AG10803 (cell line): ENCODE measurements at regions not wholly inside any gene's neighbourhood (a gene's known extent, or its start where the extent isn't known, plus 50 kb on each side); places are given as distances from the start of the nearest gene placed in this dataset.
A peak's percentile ranks its signal among the peaks of the same experiment; 100 is the strongest.
"Not testable (repeated sequence)": the region's sequence is repeated elsewhere in the genome, so short reads cannot be mapped to it uniquely, and the experiment has no call there.

Source experiments
- DNase-seq: peaks from one replicate; pipeline ENCODE4 v3.0.0; 2010; ENCODE audit warnings: low read depth
- H3K4me3 ChIP-seq: 2 replicates; pipeline ENCODE4 v1.5.1; 2011; ENCODE audit warnings: mild to moderate bottlenecking, low read length, control low read depth
- TF ChIP-seq, protein P1 (sequence below): conservative IDR thresholded peaks from 2 replicates; pipeline ENCODE4 v1.5.1; 2011; ENCODE audit warnings: mild to moderate bottlenecking, low read length, control low read depth, inconsistent platforms

DNA sequence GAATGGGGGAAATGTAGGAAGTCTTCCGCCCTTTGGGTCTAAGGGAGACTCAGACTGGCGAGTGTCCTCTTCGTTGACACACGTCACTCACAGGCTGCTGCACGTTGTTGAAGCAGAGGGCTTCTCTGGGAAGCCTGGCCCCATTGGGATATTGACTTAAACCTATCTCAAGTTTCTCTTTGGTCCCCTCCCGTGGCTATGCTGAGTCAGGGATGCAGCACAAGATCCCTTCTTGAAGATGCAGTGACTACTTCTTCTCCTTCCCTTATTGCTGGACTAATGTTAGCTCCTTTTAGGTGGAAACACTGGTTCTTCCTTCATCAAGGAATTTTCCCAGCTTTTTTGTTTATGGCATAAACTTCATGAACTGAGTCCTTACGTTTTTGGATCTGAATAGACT, 89.8 kb upstream of the CCDC71L start:
- no peak overlapping the region for H3K4me3 ChIP-seq
- no peak for DNase-seq
- TF ChIP-seq, protein P1, sequence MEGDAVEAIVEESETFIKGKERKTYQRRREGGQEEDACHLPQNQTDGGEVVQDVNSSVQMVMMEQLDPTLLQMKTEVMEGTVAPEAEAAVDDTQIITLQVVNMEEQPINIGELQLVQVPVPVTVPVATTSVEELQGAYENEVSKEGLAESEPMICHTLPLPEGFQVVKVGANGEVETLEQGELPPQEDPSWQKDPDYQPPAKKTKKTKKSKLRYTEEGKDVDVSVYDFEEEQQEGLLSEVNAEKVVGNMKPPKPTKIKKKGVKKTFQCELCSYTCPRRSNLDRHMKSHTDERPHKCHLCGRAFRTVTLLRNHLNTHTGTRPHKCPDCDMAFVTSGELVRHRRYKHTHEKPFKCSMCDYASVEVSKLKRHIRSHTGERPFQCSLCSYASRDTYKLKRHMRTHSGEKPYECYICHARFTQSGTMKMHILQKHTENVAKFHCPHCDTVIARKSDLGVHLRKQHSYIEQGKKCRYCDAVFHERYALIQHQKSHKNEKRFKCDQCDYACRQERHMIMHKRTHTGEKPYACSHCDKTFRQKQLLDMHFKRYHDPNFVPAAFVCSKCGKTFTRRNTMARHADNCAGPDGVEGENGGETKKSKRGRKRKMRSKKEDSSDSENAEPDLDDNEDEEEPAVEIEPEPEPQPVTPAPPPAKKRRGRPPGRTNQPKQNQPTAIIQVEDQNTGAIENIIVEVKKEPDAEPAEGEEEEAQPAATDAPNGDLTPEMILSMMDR: no peak

DNA sequence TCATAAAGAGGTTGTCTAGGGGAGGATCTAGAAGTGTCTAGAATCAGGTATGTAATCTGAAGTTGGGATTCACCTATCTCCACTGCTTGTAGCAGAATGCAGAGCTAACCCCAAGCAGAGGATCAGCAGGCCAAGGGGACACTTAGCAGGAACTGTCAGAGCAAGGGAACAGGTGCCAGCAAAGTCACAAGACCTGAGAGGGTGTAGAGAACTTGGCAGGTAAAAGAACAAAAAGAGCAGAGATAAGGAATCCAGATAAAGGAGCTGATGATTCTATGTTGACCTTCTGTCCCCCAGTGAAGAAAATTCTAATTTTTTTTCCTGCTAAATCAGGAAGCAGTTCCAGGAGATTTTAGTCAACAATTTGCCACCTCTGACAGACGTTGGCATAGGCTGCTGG, 91.4 kb upstream of the CCDC71L start:
- no peak overlapping the region for H3K4me3 ChIP-seq
- DNase-seq: no peak
- TF ChIP-seq, protein P1: no peak

DNA sequence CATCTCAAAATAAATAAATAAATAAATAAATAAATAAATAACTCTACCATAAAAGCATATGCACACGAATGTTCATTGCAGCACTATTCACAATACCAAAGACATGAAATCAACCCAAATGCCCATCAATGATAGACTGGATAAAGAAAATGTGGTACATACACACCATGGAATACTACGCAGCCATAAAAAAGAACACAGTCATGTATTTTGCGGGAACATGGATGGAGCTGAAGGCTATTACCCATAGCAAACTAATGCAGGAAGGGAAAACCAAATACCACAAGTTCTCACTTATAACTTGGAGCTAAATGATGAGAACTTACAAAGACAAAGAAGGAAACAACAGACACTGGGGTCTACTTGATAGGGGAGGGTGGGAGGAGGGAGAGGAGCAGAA, 94.1 kb upstream of the CCDC71L start:
- not testable (repeated sequence) for DNase-seq

DNA sequence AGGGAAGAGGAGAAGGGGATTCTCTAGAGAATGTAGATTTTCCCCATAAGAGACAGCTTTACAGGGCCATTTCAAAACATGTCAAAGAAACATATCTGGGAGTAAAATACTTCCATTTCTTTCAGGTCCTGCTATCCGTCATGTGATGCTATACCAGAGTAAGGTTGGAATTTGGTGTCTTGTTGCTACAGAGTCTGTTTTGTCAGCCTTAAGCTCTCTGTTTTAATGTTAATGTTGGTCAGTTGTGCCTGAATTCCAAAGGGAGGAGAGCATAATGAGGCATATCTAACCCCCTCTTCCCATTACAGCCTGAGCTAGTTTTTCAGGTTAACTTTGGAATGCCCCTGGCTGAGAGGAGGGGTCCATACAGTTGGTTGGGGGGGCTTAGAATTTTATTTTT, 94.7 kb upstream of the CCDC71L start:
- TF ChIP-seq, protein P1: no peak
- H3K4me3 ChIP-seq: no peak overlapping the region
- no peak for DNase-seq

More for the DNA sequence above, 94.1 kb upstream of the CCDC71L start:
- not testable (repeated sequence) for H3K4me3 ChIP-seq

DNA sequence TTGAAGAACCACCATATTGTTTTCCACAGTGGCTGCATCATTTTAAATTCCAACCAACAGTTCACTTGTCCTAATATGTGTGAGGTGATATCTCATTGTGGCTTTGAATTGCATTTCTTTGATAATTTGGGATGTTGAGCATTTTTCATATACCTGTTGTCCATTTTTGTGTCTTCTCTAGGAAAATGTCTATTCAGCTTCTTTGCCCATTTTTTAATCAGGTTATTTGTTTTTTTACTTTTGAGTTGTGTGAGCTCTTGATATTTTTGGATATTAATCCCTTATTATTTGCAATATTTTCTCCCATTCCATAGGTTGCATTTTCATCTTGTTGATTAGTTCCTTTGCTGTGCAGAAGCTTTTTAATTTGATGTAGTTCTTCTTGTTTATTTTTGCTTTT, 95.1 kb upstream of the CCDC71L start:
- no peak overlapping the region for H3K4me3 ChIP-seq
- TF ChIP-seq, protein P1: no peak
- DNase-seq: no peak

DNA sequence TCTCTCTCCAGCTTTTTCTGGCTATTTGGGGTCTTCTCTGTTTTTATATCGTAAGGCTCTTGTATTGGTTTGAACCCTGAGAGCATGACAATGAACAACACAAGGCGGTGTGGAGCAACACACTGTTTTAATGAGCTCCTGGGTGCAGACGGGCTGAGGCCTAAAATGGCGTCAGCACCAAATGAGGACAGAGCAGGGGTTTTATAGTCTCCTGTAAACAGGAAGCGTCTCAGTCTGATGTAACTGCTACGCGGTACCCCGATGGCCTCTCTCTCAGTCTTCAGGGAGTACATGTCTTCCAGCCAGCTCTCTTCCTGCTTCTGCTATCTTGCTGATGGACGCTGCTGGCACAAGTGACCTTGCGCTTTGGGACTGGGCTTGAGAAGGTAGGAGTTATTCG, 95.9 kb upstream of the CCDC71L start:
- no peak overlapping the region for H3K4me3 ChIP-seq
- TF ChIP-seq, protein P1: no peak
- no peak for DNase-seq

DNA sequence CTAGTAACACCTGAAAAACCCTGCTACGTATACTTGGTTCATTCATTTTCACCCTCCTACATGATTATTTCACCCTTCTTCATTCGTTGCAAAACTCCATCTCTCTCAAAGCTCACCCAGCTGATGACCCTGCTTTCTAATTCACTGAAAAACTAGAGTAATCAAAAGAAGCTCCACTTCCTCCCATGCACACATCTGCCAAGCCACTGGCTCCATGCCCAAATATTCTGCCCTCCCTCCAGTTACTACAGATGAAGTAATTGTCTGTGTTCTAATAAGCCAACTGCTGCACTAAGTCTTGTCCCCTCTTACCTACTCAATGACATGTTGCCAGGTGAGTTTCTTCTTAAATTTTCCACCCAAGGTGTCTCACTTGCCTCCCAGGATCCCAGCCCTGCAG, 96.9 kb upstream of the CCDC71L start:
- DNase-seq: peak; percentile 82
- TF ChIP-seq, protein P1: no peak
- H3K4me3 ChIP-seq: no peak overlapping the region

DNA sequence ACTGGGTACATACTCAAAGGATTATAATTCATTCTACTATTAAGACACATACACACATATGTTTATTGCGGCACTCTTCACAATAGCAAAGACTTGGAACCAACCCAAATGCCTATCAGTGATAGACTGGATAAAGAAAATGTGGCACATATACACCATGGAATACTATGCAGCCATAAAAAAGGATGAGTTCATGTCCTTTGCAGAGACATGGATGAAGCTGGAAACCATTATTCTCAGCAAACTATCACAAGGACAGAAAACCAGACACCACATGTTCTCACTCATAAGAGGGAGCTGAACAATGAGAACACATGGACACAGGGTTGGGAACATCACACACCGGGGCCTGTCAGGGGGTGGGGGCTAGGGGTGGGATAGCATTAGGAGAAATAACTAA, 101.9 kb upstream of the CCDC71L start:
- not testable (repeated sequence) for DNase-seq

More for the DNA sequence above, 101.9 kb upstream of the CCDC71L start:
- H3K4me3 ChIP-seq: not testable (repeated sequence)
